C4-2B (cell line): ENCODE measurements at regions not wholly inside any gene's neighbourhood (a gene's known extent, or its start where the extent isn't known, plus 50 kb on each side); places are given as distances from the start of the nearest gene placed in this dataset.

ENCODE experiments used
- ZFX ChIP-seq: fragments of 450-650 bp; IDR thresholded peaks from 2 replicates; pipeline ENCODE4 v1.6.1; 2017
- TF ChIP-seq, protein P1 (sequence below): fragments of 450-650 bp; conservative IDR thresholded peaks from 2 replicates; pipeline ENCODE4 v1.5.1; 2017; ENCODE audit warnings: mild to moderate bottlenecking

DNA sequence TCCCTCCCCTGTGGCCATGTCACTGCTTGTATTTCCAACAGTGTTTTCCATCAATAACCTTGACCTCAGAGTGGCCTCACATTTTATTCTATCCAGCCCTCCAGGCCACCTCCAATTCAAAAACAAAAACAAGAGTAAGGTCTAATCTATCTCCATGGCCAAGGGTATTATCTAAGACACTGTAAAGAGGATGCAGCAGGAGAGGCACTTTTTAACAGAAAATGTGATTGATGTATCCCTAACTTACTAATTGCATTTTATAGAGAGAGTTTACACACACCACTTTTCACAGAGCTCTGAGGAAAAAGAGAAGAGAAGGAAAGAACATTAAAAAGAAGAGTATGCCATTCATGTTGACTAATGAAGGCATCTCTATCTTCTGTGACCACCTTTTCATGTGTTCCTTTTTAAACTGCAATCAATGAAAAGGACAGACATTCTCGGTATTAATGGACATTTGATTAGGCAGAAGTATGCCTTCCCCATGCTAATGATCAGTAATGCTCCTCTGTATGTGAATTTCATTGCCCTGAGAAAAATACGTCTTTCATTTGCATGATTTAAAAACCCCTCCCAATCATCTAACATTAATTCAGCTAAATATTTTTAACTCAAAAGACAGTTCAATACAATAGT, 653.3 kb upstream of the POU3F3 start:
- TF ChIP-seq, protein P1, sequence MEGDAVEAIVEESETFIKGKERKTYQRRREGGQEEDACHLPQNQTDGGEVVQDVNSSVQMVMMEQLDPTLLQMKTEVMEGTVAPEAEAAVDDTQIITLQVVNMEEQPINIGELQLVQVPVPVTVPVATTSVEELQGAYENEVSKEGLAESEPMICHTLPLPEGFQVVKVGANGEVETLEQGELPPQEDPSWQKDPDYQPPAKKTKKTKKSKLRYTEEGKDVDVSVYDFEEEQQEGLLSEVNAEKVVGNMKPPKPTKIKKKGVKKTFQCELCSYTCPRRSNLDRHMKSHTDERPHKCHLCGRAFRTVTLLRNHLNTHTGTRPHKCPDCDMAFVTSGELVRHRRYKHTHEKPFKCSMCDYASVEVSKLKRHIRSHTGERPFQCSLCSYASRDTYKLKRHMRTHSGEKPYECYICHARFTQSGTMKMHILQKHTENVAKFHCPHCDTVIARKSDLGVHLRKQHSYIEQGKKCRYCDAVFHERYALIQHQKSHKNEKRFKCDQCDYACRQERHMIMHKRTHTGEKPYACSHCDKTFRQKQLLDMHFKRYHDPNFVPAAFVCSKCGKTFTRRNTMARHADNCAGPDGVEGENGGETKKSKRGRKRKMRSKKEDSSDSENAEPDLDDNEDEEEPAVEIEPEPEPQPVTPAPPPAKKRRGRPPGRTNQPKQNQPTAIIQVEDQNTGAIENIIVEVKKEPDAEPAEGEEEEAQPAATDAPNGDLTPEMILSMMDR, result no peak
- TF ChIP-seq ZFX, result no peak
